GM19463 (cell line): ENCODE measurements at regions not wholly inside any gene's neighbourhood (a gene's known extent, or its start where the extent isn't known, plus 50 kb on each side); places are given as distances from the start of the nearest gene placed in this dataset.

Experiments
- ATAC-seq: cut with Tn5 transposase; IDR thresholded peaks from one replicate; pipeline ENCODE4 v1.9.1; 2021; ENCODE audit warnings: mild to moderate bottlenecking, moderate library complexity; ENCODE audit not compliant: unreplicated experiment

GRCh38 chr5:124245276-124245675, 501.2 kb downstream of the ZNF608 start:
- no peak for ATAC-seq

- ATAC-seq = no peak
Observed at GRCh38 chr5:124240732-124241131, 505.7 kb downstream of the ZNF608 start.

- ATAC-seq = no peak
Observed at GRCh38 chr5:124239572-124239971, 506.9 kb downstream of the ZNF608 start.

GRCh38 chr5:124238350-124238749, 508.1 kb downstream of the ZNF608 start:
- ATAC-seq = no peak

- ATAC-seq = no peak
Observed at GRCh38 chr5:124237206-124237695, 509.2 kb downstream of the ZNF608 start.

- ATAC-seq = no peak
Observed at GRCh38 chr5:124236361-124237205, 509.9 kb downstream of the ZNF608 start.

- no peak for ATAC-seq
Observed at GRCh38 chr5:124235576-124235975, 510.9 kb downstream of the ZNF608 start.

GRCh38 chr5:124234770-124235562, 511.5 kb downstream of the ZNF608 start:
- no peak for ATAC-seq

GRCh38 chr5:124234022-124234769, 512.2 kb downstream of the ZNF608 start:
- ATAC-seq = no peak

GRCh38 chr5:124232515-124232914, 513.9 kb downstream of the ZNF608 start:
- no peak for ATAC-seq

- no peak for ATAC-seq
Observed at GRCh38 chr5:124231802-124232201, 514.6 kb downstream of the ZNF608 start.

- ATAC-seq = no peak
Observed at GRCh38 chr5:124231230-124231629, 515.2 kb downstream of the ZNF608 start.

- no peak for ATAC-seq
Observed at GRCh38 chr5:124230456-124230855, 516.0 kb downstream of the ZNF608 start.

- ATAC-seq = no peak
Observed at GRCh38 chr5:124229352-124229751, 517.1 kb downstream of the ZNF608 start.

GRCh38 chr5:124227914-124228313, 518.5 kb downstream of the ZNF608 start:
- ATAC-seq = no peak

- no peak for ATAC-seq
Observed at GRCh38 chr5:124220418-124220817, 526.0 kb downstream of the ZNF608 start.

- ATAC-seq = no peak
Observed at GRCh38 chr5:124212934-124213333, 533.5 kb downstream of the ZNF608 start.

GRCh38 chr5:124210111-124210910, 536.1 kb downstream of the ZNF608 start:
- no peak for ATAC-seq

GRCh38 chr5:124207118-124207517, 539.3 kb downstream of the ZNF608 start:
- no peak for ATAC-seq

GRCh38 chr5:124206540-124206939, 539.9 kb downstream of the ZNF608 start:
- no peak for ATAC-seq
